IPS-18a (cell line): ENCODE measurements at regions not wholly inside any gene's neighbourhood (a gene's known extent, or its start where the extent isn't known, plus 50 kb on each side); places are given as distances from the start of the nearest gene placed in this dataset.
"Not testable (repeated sequence)": the region's sequence is repeated elsewhere in the genome, so short reads cannot be mapped to it uniquely, and the experiment has no call there.

Experiments
- H3K27ac ChIP-seq: one replicate; pipeline ENCODE4 v1.5.1; 2013; ENCODE audit warnings: low read length
- H3K27me3 ChIP-seq: one replicate; pipeline ENCODE4 v1.6.1; 2013; ENCODE audit warnings: mild to moderate bottlenecking, low read length; ENCODE audit not compliant: control insufficient read depth, insufficient read depth
- H3K36me3 ChIP-seq: one replicate; pipeline ENCODE4 v1.6.1; 2013; ENCODE audit warnings: low read depth, low read length; ENCODE audit not compliant: control insufficient read depth
- H3K4me1 ChIP-seq: one replicate; pipeline ENCODE4 v1.6.1; 2013; ENCODE audit warnings: low read depth, low read length; ENCODE audit not compliant: control insufficient read depth
- H3K4me3 ChIP-seq: one replicate; pipeline ENCODE4 v1.5.1; 2013; ENCODE audit warnings: low read length
- H3K9ac ChIP-seq: one replicate; pipeline ENCODE4 v1.6.1; 2013; ENCODE audit warnings: mild to moderate bottlenecking, low read length, moderate library complexity
- H3K9me3 ChIP-seq: one replicate; pipeline ENCODE4 v1.6.1; 2013; ENCODE audit warnings: low read depth, low read length; ENCODE audit not compliant: control insufficient read depth

GRCh38 chr2:65779021-65779420 lies 346.6 kb upstream of the SPRED2 start:
- no peak overlapping the region for H3K27ac ChIP-seq
- no peaks in the 10 kb centered on the region for H3K27me3 ChIP-seq
- H3K9me3 ChIP-seq, result no peaks in the 10 kb centered on the region
- H3K4me1 ChIP-seq, result no peaks in the 10 kb centered on the region
- no peaks in the 10 kb centered on the region for H3K36me3 ChIP-seq
- H3K4me3 ChIP-seq, result no peak overlapping the region
- H3K9ac ChIP-seq, result no peak overlapping the region

- Histone ChIP-seq H3K27me3 (no peaks in the 10 kb centered on the region), H3K36me3 (no peaks in the 10 kb centered on the region), H3K4me3 (no peak overlapping the region), H3K9me3 (no peaks in the 10 kb centered on the region), H3K27ac (no peak overlapping the region), H3K4me1 (no peaks in the 10 kb centered on the region), H3K9ac (no peak overlapping the region)
Measured at GRCh38 chr2:65778137-65778536, 345.7 kb upstream of the SPRED2 start.

GRCh38 chr2:65775839-65776238 lies 343.4 kb upstream of the SPRED2 start:
- Histone ChIP-seq H3K27me3 (no peaks in the 10 kb centered on the region), H3K36me3 (no peaks in the 10 kb centered on the region), H3K4me1 (no peaks in the 10 kb centered on the region), H3K9ac (no peak overlapping the region), H3K27ac (no peak overlapping the region), H3K4me3 (no peak overlapping the region), H3K9me3 (no peaks in the 10 kb centered on the region)

- Histone ChIP-seq H3K4me3 (no peak overlapping the region), H3K27ac (no peak overlapping the region), H3K9me3 (no peaks in the 10 kb centered on the region), H3K27me3 (no peaks in the 10 kb centered on the region), H3K9ac (no peak overlapping the region), H3K4me1 (no peaks in the 10 kb centered on the region), H3K36me3 (no peaks in the 10 kb centered on the region)
Measured at GRCh38 chr2:65767946-65768345, 335.5 kb upstream of the SPRED2 start.

- Histone ChIP-seq H3K9me3 (no peaks in the 10 kb centered on the region), H3K27me3 (no peaks in the 10 kb centered on the region)
Measured at GRCh38 chr2:65766768-65767267, 334.4 kb upstream of the SPRED2 start.

GRCh38 chr2:65765376-65765775 lies 333.0 kb upstream of the SPRED2 start:
- Histone ChIP-seq H3K4me3 (no peak overlapping the region), H3K27me3 (no peaks in the 10 kb centered on the region), H3K27ac (no peak overlapping the region), H3K9me3 (no peaks in the 10 kb centered on the region), H3K36me3 (no peaks in the 10 kb centered on the region), H3K4me1 (no peaks in the 10 kb centered on the region), H3K9ac (no peak overlapping the region)

More at GRCh38 chr2:65766768-65767267, 334.4 kb upstream of the SPRED2 start:
- Histone ChIP-seq H3K27ac (no peak overlapping the region), H3K36me3 (no peaks in the 10 kb centered on the region), H3K9ac (no peak overlapping the region), H3K4me1 (no peaks in the 10 kb centered on the region), H3K4me3 (no peak overlapping the region)

GRCh38 chr2:65762068-65762467 lies 329.7 kb upstream of the SPRED2 start:
- Histone ChIP-seq H3K9me3 (peaks cover 5% of the 10 kb centered on the region), H3K27me3 (no peaks in the 10 kb centered on the region), H3K9ac (no peak overlapping the region), H3K4me3 (no peak overlapping the region), H3K27ac (no peak overlapping the region), H3K4me1 (no peaks in the 10 kb centered on the region), H3K36me3 (no peaks in the 10 kb centered on the region)

GRCh38 chr2:65754219-65754618 lies 321.8 kb upstream of the SPRED2 start:
- Histone ChIP-seq H3K9ac (no peak overlapping the region), H3K36me3 (no peaks in the 10 kb centered on the region), H3K27me3 (no peaks in the 10 kb centered on the region), H3K4me3 (no peak overlapping the region), H3K4me1 (no peaks in the 10 kb centered on the region), H3K27ac (no peak overlapping the region), H3K9me3 (peaks cover 5% of the 10 kb centered on the region)

GRCh38 chr2:65751408-65751807 lies 319.0 kb upstream of the SPRED2 start:
- no peak overlapping the region for H3K9ac ChIP-seq
- H3K27me3 ChIP-seq, result no peaks in the 10 kb centered on the region
- H3K36me3 ChIP-seq, result no peaks in the 10 kb centered on the region
- H3K27ac ChIP-seq, result no peak overlapping the region
- H3K4me1 ChIP-seq, result no peaks in the 10 kb centered on the region
- H3K9me3 ChIP-seq, result no peaks in the 10 kb centered on the region
- no peak overlapping the region for H3K4me3 ChIP-seq

GRCh38 chr2:65749545-65749944 lies 317.1 kb upstream of the SPRED2 start:
- H3K4me1 ChIP-seq, result no peaks in the 10 kb centered on the region
- no peaks in the 10 kb centered on the region for H3K36me3 ChIP-seq
- H3K27me3 ChIP-seq, result no peaks in the 10 kb centered on the region
- H3K27ac ChIP-seq, result no peak overlapping the region
- no peak overlapping the region for H3K9ac ChIP-seq
- no peak overlapping the region for H3K4me3 ChIP-seq
- H3K9me3 ChIP-seq, result no peaks in the 10 kb centered on the region

- H3K4me3 ChIP-seq, H3K27me3 ChIP-seq, H3K27ac ChIP-seq, H3K9ac ChIP-seq, H3K36me3 ChIP-seq, H3K4me1 ChIP-seq, H3K9me3 ChIP-seq: not testable (repeated sequence)
Measured at GRCh38 chr2:65747875-65748274, 315.5 kb upstream of the SPRED2 start.

GRCh38 chr2:65746931-65747675 lies 314.7 kb upstream of the SPRED2 start:
- no peak overlapping the region for H3K27ac ChIP-seq
- no peaks in the 10 kb centered on the region for H3K9me3 ChIP-seq
- no peaks in the 10 kb centered on the region for H3K4me1 ChIP-seq
- no peaks in the 10 kb centered on the region for H3K36me3 ChIP-seq
- no peak overlapping the region for H3K4me3 ChIP-seq
- no peak overlapping the region for H3K9ac ChIP-seq
- no peaks in the 10 kb centered on the region for H3K27me3 ChIP-seq
